ENCODE measurements at regions not wholly inside any gene's neighbourhood (a gene's known extent, or its start where the extent isn't known, plus 50 kb on each side); places are given as distances from the start of the nearest gene placed in this dataset.

DNA sequence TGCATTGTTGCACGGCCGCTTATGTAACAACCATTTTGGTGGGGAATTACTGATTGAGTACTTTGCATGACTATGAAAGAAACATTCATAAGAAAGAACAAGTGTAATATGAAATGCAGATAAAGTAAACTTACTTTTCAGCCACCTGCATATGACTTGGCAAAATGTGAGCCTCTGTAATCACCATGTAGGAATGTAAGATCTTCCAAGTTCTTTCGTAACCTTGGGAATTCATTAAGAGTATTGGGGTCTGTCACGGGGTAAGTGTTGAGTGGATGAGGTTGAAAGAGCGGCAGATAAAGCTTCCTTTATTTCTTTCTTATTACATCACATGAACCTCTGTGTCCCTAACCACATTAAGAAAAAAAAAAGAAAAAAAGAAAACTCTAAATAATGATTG lies 348.5 kb upstream of the NR3C2 start:
- no peak for ATAC-seq
- 51% methylated on average over 5 of the region's 5 CpGs for WGBS (ENCODE audit: missing lambda C conversion rate)
- Histone ChIP-seq H3K27ac (no peak overlapping the region), H3K9me3 (no peaks in the 10 kb centered on the region), H3K4me3 (no peak overlapping the region), H3K4me1 (no peaks in the 10 kb centered on the region), H3K4me2 (no peak overlapping the region)
- CTCF ChIA-PET = no interaction called here
- DNase-seq (ENCODE audit: low read depth in 1 of 2, low spot score in 1 of 2) = no peak
- POLR2A ChIA-PET = no interaction called here
- no peak for TF ChIP-seq ZSCAN20 (CRISPR knock-in tag; IDR thresholded peaks at IDR 0.05)
- TF ChIP-seq, protein P1, sequence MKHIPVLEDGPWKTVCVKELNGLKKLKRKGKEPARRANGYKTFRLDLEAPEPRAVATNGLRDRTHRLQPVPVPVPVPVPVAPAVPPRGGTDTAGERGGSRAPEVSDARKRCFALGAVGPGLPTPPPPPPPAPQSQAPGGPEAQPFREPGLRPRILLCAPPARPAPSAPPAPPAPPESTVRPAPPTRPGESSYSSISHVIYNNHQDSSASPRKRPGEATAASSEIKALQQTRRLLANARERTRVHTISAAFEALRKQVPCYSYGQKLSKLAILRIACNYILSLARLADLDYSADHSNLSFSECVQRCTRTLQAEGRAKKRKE (CRISPR knock-in tag; IDR thresholded peaks at IDR 0.05; ENCODE audit: low read depth) = no peak
- TF ChIP-seq MYC (IDR thresholded peaks at IDR 0.05; ENCODE audit: borderline replicate concordance, low read length) = no peak
- no peak for TF ChIP-seq TP53 (CRISPR knock-in tag; IDR thresholded peaks at IDR 0.05)
- no peak for TF ChIP-seq HOXB13 (CRISPR knock-in tag; IDR thresholded peaks at IDR 0.05; ENCODE audit: low read depth)
- no peak for TF ChIP-seq ZFP36 (IDR thresholded peaks at IDR 0.05; ENCODE audit: borderline replicate concordance, partially characterized antibody)
- no peak for TF ChIP-seq SREBF2 (IDR thresholded peaks at IDR 0.05)
- TF ChIP-seq, protein P2, sequence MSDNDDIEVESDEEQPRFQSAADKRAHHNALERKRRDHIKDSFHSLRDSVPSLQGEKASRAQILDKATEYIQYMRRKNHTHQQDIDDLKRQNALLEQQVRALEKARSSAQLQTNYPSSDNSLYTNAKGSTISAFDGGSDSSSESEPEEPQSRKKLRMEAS (IDR thresholded peaks at IDR 0.05) = no peak
- no peak for FAIRE-seq

DNA sequence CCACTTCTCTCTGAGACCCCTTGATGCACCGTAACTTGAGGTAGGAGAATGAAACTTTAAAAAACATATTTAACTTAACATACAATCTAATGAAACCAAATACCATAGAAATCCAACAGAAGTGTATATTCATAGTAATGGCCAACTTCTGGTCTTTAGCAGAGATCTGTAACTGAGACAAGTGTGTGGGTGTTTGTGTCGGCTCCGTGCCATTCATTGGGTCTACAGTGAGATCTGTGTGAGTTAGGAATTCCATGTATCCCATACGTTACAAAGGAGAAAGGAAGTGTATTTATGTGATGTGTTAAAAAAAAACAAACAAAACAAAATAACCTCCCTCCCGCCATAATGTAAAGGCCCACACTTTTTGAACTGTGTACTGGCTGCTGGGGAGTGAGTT lies 348.0 kb upstream of the NR3C2 start:
- Histone ChIP-seq H3K27ac (no peak overlapping the region), H3K4me3 (no peak overlapping the region), H3K4me1 (no peaks in the 10 kb centered on the region), H3K4me2 (no peak overlapping the region), H3K9me3 (no peaks in the 10 kb centered on the region)
- ChIA-PET CTCF (no interaction called here), POLR2A (no interaction called here)
- no peak for FAIRE-seq
- 20% methylated on average over 5 of the region's 5 CpGs for WGBS (ENCODE audit: missing lambda C conversion rate)
- no peak for DNase-seq (ENCODE audit: low read depth in 1 of 2, low spot score in 1 of 2)
- TF ChIP-seq HEYL (CRISPR knock-in tag; IDR thresholded peaks at IDR 0.05) = no peak
- TF ChIP-seq KDM5A (IDR thresholded peaks at IDR 0.05) = no peak
- TF ChIP-seq RNF2 (IDR thresholded peaks at IDR 0.05; ENCODE audit: borderline replicate concordance, low read depth) = no peak
- TF ChIP-seq, protein P3, sequence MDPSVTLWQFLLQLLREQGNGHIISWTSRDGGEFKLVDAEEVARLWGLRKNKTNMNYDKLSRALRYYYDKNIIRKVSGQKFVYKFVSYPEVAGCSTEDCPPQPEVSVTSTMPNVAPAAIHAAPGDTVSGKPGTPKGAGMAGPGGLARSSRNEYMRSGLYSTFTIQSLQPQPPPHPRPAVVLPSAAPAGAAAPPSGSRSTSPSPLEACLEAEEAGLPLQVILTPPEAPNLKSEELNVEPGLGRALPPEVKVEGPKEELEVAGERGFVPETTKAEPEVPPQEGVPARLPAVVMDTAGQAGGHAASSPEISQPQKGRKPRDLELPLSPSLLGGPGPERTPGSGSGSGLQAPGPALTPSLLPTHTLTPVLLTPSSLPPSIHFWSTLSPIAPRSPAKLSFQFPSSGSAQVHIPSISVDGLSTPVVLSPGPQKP (IDR thresholded peaks at IDR 0.05; ENCODE audit: low read depth, low read length) = no peak
- TF ChIP-seq FOXS1 (CRISPR knock-in tag; IDR thresholded peaks at IDR 0.05) = no peak
- TF ChIP-seq ZFP36 (IDR thresholded peaks at IDR 0.05; ENCODE audit: borderline replicate concordance, partially characterized antibody) = no peak
- TF ChIP-seq CEBPB (IDR thresholded peaks at IDR 0.05) = no peak
- TF ChIP-seq HOXB13 (CRISPR knock-in tag; IDR thresholded peaks at IDR 0.05; ENCODE audit: low read depth) = no peak
- TF ChIP-seq, protein P4, sequence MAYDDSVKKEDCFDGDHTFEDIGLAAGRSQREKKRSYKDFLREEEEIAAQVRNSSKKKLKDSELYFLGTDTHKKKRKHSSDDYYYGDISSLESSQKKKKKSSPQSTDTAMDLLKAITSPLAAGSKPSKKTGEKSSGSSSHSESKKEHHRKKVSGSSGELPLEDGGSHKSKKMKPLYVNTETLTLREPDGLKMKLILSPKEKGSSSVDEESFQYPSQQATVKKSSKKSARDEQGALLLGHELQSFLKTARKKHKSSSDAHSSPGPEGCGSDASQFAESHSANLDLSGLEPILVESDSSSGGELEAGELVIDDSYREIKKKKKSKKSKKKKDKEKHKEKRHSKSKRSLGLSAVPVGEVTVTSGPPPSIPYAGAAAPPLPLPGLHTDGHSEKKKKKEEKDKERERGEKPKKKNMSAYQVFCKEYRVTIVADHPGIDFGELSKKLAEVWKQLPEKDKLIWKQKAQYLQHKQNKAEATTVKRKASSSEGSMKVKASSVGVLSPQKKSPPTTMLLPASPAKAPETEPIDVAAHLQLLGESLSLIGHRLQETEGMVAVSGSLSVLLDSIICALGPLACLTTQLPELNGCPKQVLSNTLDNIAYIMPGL (CRISPR knock-in tag; IDR thresholded peaks at IDR 0.05; ENCODE audit: borderline replicate concordance) = no peak
- no peak for TF ChIP-seq TP53 (CRISPR knock-in tag; IDR thresholded peaks at IDR 0.05)
- no peak for TF ChIP-seq NR3C1 (IDR thresholded peaks at IDR 0.05)
- no peak for TF ChIP-seq JUNB (IDR thresholded peaks at IDR 0.05)
- TF ChIP-seq, protein P2 (IDR thresholded peaks at IDR 0.05) = no peak
- no peak for TF ChIP-seq CBX2 (IDR thresholded peaks at IDR 0.05; ENCODE audit: borderline replicate concordance, low read depth)
- TF ChIP-seq ZC3H11A (IDR thresholded peaks at IDR 0.05) = no peak
- ATAC-seq = no peak
